ENCODE measurements at regions not wholly inside any gene's neighbourhood (a gene's known extent, or its start where the extent isn't known, plus 50 kb on each side); places are given as distances from the start of the nearest gene placed in this dataset.
"Not testable (repeated sequence)": the region's sequence is repeated elsewhere in the genome, so short reads cannot be mapped to it uniquely, and the experiment has no call there.

DNA sequence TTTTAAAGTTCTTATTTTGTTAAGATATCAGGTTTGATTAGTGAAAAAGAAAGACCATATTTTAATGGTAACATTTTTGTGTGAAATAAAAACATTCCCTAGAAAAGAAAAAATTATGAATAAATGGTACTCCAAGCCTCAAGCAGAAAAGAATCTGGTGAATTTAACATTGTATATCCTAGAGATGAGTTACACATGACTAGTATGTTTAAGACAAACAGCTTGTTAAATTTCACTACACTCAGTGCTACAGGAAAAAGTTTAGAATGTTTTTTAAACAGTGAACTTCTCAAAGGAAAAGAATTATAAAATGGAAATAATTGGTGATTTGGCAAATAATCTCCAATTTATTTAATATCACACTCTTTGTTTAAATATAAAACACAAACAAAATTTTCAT, 222.7 kb upstream of the MCHR2 start:
- TF ChIP-seq, protein P1, sequence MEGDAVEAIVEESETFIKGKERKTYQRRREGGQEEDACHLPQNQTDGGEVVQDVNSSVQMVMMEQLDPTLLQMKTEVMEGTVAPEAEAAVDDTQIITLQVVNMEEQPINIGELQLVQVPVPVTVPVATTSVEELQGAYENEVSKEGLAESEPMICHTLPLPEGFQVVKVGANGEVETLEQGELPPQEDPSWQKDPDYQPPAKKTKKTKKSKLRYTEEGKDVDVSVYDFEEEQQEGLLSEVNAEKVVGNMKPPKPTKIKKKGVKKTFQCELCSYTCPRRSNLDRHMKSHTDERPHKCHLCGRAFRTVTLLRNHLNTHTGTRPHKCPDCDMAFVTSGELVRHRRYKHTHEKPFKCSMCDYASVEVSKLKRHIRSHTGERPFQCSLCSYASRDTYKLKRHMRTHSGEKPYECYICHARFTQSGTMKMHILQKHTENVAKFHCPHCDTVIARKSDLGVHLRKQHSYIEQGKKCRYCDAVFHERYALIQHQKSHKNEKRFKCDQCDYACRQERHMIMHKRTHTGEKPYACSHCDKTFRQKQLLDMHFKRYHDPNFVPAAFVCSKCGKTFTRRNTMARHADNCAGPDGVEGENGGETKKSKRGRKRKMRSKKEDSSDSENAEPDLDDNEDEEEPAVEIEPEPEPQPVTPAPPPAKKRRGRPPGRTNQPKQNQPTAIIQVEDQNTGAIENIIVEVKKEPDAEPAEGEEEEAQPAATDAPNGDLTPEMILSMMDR (IDR thresholded peaks at IDR 0.05; ENCODE audit: low read depth, low read length) = no peak
- no peak for DNase-seq (ENCODE audit: extremely low read depth, low read depth)

DNA sequence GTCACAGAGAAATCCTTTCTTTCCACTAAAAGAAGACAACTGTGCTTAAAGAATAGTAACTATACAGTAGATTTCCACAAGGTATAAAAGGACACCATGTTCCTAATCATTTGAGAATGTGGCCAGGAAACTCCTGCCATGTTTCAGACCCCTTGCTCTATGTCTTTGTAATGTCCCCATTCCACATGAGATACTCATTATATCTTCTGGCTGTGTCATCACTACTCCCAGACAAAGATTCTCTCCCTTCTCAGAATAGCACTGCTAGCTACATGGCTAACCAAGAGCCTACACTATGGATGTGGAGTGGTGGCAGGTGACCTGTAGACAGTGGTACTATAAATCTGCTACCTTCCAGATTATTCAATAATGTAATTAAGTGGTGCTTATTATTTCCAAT, 218.1 kb upstream of the MCHR2 start:
- DNase-seq (ENCODE audit: extremely low read depth, low read depth) = no peak
- TF ChIP-seq, protein P1 (IDR thresholded peaks at IDR 0.05; ENCODE audit: low read depth, low read length) = no peak

DNA sequence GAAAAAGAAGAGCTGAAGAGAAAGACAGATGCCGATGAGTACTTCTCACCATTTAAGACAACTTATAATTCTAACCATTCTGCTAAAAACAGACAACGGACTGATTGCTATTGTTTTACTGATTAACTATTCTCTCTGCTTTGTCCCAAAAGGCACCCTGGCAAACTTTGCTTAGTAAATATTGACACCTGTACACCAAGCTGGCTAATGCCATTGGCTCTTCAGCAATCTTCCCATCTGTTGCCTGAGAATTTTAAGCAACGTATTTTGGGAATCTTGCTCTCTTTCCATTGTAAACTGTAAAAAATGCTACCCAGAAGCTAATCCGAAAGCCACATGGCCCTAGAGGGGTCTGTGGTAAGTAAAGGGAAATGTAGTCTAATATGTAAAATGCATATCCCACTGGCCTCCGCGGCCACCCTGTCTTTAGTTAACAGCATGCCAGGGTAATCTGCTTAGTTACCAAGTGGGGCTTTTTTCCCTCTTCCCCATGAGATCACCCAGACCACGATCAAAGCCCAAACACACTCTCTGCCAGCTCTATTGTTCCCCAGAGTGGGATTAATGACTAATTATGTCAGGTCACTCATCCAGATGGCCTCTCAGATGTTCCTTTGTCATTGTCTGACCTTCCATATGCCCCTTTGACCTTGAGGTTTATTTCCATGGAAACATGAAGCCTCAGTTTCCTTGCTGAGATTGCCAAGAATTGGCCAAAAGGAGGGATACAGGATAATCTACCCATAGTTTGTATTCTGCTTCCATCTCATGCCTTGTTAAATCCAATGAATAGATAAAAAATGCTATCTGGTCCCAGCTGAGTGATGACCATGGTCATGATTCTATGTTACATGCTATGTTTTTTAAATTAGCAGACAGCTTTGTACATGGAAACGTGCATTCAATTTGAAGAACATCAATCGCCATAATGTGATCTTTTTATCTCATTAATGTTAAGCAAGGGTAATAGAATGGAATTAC, 216.4 kb upstream of the MCHR2 start:
- TF ChIP-seq, protein P1 (IDR thresholded peaks at IDR 0.05; ENCODE audit: low read depth, low read length) = no peak
- no peak for DNase-seq (ENCODE audit: extremely low read depth, low read depth)

DNA sequence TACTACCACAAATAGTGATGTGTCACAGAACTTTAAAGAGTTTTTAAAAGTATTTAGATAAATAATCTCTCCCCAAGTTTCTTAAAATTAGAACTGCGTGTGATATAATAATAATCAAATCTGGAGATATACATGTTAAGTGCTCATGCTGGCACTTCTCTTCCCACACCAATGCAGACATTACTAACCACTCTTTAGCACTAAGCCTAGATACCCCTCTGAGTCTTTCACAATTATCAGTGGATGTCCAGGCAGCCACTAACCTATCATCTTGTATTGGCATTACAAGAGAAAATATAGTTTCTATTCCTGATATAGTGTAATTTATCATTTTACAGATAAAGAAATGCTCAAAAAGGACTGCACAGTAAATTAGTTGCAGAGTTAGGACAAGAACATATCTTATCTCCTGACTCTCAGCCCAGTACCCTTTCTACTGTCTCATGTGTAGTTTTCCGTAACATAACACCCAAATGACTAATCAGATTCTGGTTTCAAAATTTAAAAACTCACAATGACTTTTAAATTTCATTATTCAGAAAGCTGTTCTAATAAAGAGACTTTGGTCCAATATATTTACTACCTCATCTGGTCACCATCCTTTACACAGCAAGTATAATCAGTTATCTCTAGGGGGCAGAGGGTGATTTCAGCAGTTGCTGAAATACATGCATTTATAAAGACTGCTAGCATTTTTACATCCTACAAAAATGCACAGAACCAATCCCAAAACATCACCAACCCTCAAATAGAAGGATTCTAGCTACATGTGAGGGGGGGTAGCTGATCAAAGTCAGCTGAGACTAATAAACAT, 215.5 kb upstream of the MCHR2 start:
- TF ChIP-seq, protein P1 (IDR thresholded peaks at IDR 0.05; ENCODE audit: low read depth, low read length) = no peak; the same call in 1 of the 2 replicates
- no peak for DNase-seq (ENCODE audit: extremely low read depth, low read depth)

DNA sequence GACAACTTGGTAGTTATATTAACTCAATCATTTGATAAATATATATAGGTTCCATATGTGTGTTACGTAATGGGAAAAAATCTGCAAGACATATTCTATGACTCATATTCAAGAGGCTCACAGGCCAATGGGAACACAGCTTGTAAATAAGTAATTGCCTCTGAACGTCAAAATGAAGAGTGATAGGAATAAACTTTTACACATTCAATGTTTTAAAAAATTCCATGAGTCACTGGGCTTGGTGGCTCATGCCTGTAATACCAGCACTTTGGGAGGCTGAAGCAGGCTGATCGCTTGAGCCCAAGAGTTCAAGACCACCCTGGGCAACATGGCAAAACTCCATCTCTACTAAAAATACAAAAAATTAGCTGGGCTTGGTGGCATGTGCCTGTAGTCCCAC, 209.4 kb upstream of the MCHR2 start:
- peak; percentile 78 for DNase-seq (ENCODE audit: extremely low read depth, low read depth)
- TF ChIP-seq, protein P1 (IDR thresholded peaks at IDR 0.05; ENCODE audit: low read depth, low read length) = no peak

DNA sequence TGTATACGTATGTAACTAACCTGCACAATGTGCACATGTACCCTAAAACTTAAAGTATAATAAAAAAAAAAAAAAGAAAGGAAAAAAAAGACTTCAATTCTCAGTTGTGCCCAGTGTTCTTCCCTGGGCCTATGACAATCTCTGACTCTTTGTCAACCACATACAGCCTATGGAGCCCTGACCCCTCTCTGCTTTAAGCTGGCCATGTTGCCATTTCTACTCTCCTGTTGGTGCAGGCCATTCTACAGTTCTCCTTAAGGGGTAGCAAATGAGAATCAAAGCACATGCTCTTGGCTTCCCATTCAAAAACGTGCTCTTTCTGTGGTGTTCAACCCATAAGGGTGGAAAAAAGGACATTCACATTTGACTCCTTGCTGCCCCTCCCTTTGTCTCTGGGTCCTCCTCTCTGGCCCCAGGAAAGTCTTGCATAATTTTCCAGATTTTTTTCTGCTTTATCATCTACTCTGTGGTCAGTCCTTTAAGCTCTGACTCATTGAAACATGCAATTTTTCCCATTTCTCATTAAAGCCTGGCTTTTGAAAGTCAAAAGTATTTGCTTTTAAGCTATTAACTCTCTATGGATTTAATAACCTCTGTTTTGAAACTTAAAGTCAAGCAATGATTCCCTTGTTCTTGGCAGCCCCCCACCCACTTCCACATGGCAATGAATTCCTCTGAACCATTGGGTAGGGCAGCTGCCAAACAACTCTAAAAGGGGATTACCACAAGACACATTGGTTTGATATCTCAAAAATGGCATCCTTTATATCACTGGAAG, 208.6 kb upstream of the MCHR2 start:
- DNase-seq (ENCODE audit: extremely low read depth, low read depth) = peak; percentile 93
- TF ChIP-seq, protein P1 (IDR thresholded peaks at IDR 0.05; ENCODE audit: low read depth, low read length) = no peak

DNA sequence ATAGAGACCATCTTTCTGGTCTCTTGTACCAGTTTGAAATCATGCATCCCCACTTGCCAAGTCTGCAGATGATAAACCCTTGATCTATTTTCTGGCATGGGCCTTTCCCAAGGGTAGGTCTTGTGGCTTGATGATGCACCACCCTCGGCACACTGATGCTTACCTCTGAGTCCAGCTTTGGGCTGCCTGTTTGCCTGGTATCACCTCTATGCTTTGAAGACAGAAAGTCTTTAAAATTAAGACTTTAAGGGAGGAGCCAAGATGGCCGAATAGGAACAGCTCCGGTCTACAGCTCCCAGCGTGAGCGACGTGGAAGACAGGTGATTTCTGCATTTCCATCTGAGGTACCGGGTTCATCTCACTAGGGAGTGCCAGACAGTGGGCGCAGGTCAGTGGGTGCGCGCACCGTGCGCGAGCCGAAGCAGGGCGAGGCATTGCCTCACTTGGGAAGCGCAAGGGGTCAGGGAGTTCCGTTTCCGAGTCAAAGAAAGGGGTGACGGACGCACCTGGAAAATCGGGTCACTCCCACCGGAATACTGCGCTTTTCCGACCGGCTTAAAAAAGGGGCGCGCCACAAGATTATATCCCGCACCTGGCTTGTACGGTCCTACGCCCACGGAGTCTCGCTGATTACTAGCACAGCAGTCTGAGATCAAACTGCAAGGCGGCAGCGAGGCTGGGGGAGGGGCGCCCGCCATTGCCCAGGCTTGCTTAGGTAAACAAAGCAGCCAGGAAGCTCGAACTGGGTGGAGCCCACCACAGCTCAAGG, 202.4 kb upstream of the MCHR2 start:
- not testable (repeated sequence) for DNase-seq (ENCODE audit: extremely low read depth, low read depth)

DNA sequence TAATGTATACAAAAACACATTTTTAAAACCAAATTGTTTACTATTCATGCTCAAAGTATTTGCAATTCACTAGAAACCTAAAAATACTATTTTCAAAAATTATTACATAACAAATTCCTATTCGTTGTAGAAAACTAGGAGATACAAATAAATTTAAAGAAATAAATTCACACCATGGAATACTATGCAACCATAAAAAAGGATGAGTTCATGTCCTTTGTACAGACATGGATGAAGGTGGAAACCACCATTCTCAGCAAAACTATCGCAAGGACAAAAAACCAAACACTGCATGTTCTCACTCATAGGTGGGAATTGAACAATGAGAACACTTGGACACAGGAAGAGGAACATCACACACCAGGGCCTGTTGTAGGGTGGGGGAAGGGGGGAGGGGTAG, 201.2 kb upstream of the MCHR2 start:
- not testable (repeated sequence) for DNase-seq (ENCODE audit: extremely low read depth, low read depth)

All from AG09319 (cell line).